Sigmoid colon (tissue), 4 donors: ENCODE measurements at regions not wholly inside any gene's neighbourhood (a gene's known extent, or its start where the extent isn't known, plus 50 kb on each side); places are given as distances from the start of the nearest gene placed in this dataset.

Experiments
- CTCF ChIP-seq, 4 experiments: fragments of 450-650 bp in 3 of 4; fragments of 200-600 bp in 1 of 4; IDR thresholded peaks; one replicate each; pipeline ENCODE4 v1.5.1; 2016 to 2019; ENCODE audit warnings: antibody characterized with exemption in 4 of 4, mild to moderate bottlenecking in 3 of 4, moderate library complexity in 2 of 4
- POLR2A ChIP-seq, 2 donors: fragments of 450-650 bp; IDR thresholded peaks; one replicate each; pipeline ENCODE4 v1.6.1; 2016; ENCODE audit warnings: antibody characterized with exemption in 2 of 2, mild to moderate bottlenecking in 2 of 2, moderate library complexity in 2 of 2
- POLR2AphosphoS5 ChIP-seq, 4 donors: sonication (generic); formaldehyde crosslinking; IDR thresholded peaks; one replicate each; pipeline ENCODE4 v1.6.1; 2017; ENCODE audit warnings: antibody characterized with exemption in 4 of 4

GRCh38 chr20:62570897-62571668 lies 71.2 kb upstream of the SLCO4A1 start:
- TF ChIP-seq CTCF (IDR thresholded peaks at IDR 0.05) (no peak), POLR2AphosphoS5 (IDR thresholded peaks at IDR 0.05) (no peak), POLR2A (IDR thresholded peaks at IDR 0.05) (no peak)
